COLO668 (cell line): ENCODE measurements at regions not wholly inside any gene's neighbourhood (a gene's known extent, or its start where the extent isn't known, plus 50 kb on each side); places are given as distances from the start of the nearest gene placed in this dataset.

Experiments used
- DNase-seq: peaks from one replicate; lab custom pipeline; 2025; ENCODE audit not compliant: unreplicated experiment; lab: John Stamatoyannopoulos, UW

GRCh38 chr9:109593612-109594011 is 95.5 kb upstream of the PTPN3 start:
- peak; percentile 12 for DNase-seq

GRCh38 chr9:109597496-109597895 is 99.4 kb upstream of the PTPN3 start:
- no peak for DNase-seq

GRCh38 chr9:109599131-109599530 is 101.0 kb upstream of the PTPN3 start:
- DNase-seq: no peak

GRCh38 chr9:109599711-109600110 is 101.6 kb upstream of the PTPN3 start:
- DNase-seq: no peak

- DNase-seq: no peak
These were observed 102.0 kb upstream of the PTPN3 start for GRCh38 chr9:109600142-109600541.

- DNase-seq: no peak
These were observed 103.1 kb upstream of the PTPN3 start for GRCh38 chr9:109601181-109601580.

- no peak for DNase-seq
These were observed 104.9 kb upstream of the PTPN3 start for GRCh38 chr9:109602987-109603386.

GRCh38 chr9:109604131-109604530 is 106.0 kb upstream of the PTPN3 start:
- no peak for DNase-seq

GRCh38 chr9:109604781-109605180 is 106.7 kb upstream of the PTPN3 start:
- DNase-seq: no peak

GRCh38 chr9:109609060-109609459 is 111.0 kb upstream of the PTPN3 start:
- no peak for DNase-seq

- DNase-seq: no peak
These were observed 118.5 kb upstream of the PTPN3 start for GRCh38 chr9:109616571-109617120.

GRCh38 chr9:109619310-109619709 is 121.2 kb upstream of the PTPN3 start:
- DNase-seq: no peak

- DNase-seq: no peak
These were observed 126.0 kb upstream of the PTPN3 start for GRCh38 chr9:109624143-109624542.

GRCh38 chr9:109624896-109625295 is 126.8 kb upstream of the PTPN3 start:
- no peak for DNase-seq

GRCh38 chr9:109627042-109627441 is 128.9 kb upstream of the PTPN3 start:
- DNase-seq: no peak

GRCh38 chr9:109629615-109630014 is 131.5 kb upstream of the PTPN3 start:
- no peak for DNase-seq

GRCh38 chr9:109632817-109633216 is 134.7 kb upstream of the PTPN3 start:
- DNase-seq: no peak

GRCh38 chr9:109639674-109640579 is 140.1 kb upstream of the PALM2AKAP2 start:
- DNase-seq: peak; percentile 84

- DNase-seq: peak; percentile 94
These were observed 139.2 kb upstream of the PALM2AKAP2 start for GRCh38 chr9:109640580-109641371.

- DNase-seq: no peak
These were observed 138.7 kb upstream of the PALM2AKAP2 start for GRCh38 chr9:109641372-109641659.

GRCh38 chr9:109652112-109652511 is 127.9 kb upstream of the PALM2AKAP2 start:
- no peak for DNase-seq

- no peak for DNase-seq
These were observed 127.0 kb upstream of the PALM2AKAP2 start for GRCh38 chr9:109652971-109653370.
